HG03025 (cell line): ENCODE measurements at regions not wholly inside any gene's neighbourhood (a gene's known extent, or its start where the extent isn't known, plus 50 kb on each side); places are given as distances from the start of the nearest gene placed in this dataset.

Source experiments
- ATAC-seq: cut with Tn5 transposase; IDR thresholded peaks from one replicate; pipeline ENCODE4 v1.9.1; 2021; ENCODE audit warnings: mild to moderate bottlenecking, moderate library complexity; ENCODE audit not compliant: unreplicated experiment, low FRiP score

- no peak for ATAC-seq
These were observed 1445.7 kb upstream of the CADM2 start for GRCh38 chr3:83513051-83513450.

- ATAC-seq: no peak
These were observed 1445.1 kb upstream of the CADM2 start for GRCh38 chr3:83513677-83514076.

GRCh38 chr3:83514130-83514914 lies 1444.5 kb upstream of the CADM2 start:
- ATAC-seq: no peak

GRCh38 chr3:83515123-83515522 lies 1443.7 kb upstream of the CADM2 start:
- no peak for ATAC-seq

GRCh38 chr3:83523470-83524073 lies 1435.2 kb upstream of the CADM2 start:
- ATAC-seq: peak; percentile 77

- no peak for ATAC-seq
These were observed 1433.9 kb upstream of the CADM2 start for GRCh38 chr3:83524901-83525300.

- ATAC-seq: no peak
These were observed 1399.7 kb upstream of the CADM2 start for GRCh38 chr3:83559082-83559481.

GRCh38 chr3:83567935-83568334 lies 1390.9 kb upstream of the CADM2 start:
- ATAC-seq: no peak

- no peak for ATAC-seq
These were observed 1377.2 kb upstream of the CADM2 start for GRCh38 chr3:83581546-83581945.

GRCh38 chr3:83601704-83602103 lies 1357.1 kb upstream of the CADM2 start:
- ATAC-seq: no peak

- no peak for ATAC-seq
These were observed 1336.3 kb upstream of the CADM2 start for GRCh38 chr3:83622526-83622925.

GRCh38 chr3:83625261-83625660 lies 1333.5 kb upstream of the CADM2 start:
- ATAC-seq: no peak

- no peak for ATAC-seq
These were observed 1330.3 kb upstream of the CADM2 start for GRCh38 chr3:83628471-83628870.

- no peak for ATAC-seq
These were observed 1326.3 kb upstream of the CADM2 start for GRCh38 chr3:83632526-83632925.

- ATAC-seq: no peak
These were observed 1325.0 kb upstream of the CADM2 start for GRCh38 chr3:83633758-83634157.

- ATAC-seq: no peak
These were observed 1309.1 kb upstream of the CADM2 start for GRCh38 chr3:83649692-83650091.

GRCh38 chr3:83655083-83655482 lies 1303.7 kb upstream of the CADM2 start:
- ATAC-seq: no peak

GRCh38 chr3:83662381-83662960 lies 1296.3 kb upstream of the CADM2 start:
- ATAC-seq: no peak

- ATAC-seq: no peak
These were observed 1288.4 kb upstream of the CADM2 start for GRCh38 chr3:83670416-83670815.

- no peak for ATAC-seq
These were observed 1274.7 kb upstream of the CADM2 start for GRCh38 chr3:83683937-83684598.

GRCh38 chr3:83706669-83707068 lies 1252.1 kb upstream of the CADM2 start:
- no peak for ATAC-seq
